ENCODE measurements at regions not wholly inside any gene's neighbourhood (a gene's known extent, or its start where the extent isn't known, plus 50 kb on each side); places are given as distances from the start of the nearest gene placed in this dataset.

- Histone ChIP-seq H3K4me2 (ENCODE audit: extremely low read depth, insufficient read depth, low read length) (no peak overlapping the region), H3K27ac (ENCODE audit: insufficient read depth, low read length) (no peak overlapping the region), H3K9me3 (ENCODE audit: control insufficient read depth, insufficient read depth, low read depth, low read length) (no peaks in the 10 kb centered on the region), H2AFZ (ENCODE audit: low read length) (no peak overlapping the region), H3K36me3 (ENCODE audit: control insufficient read depth, insufficient read depth, low read length) (no peaks in the 10 kb centered on the region), H4K20me1 (ENCODE audit: control insufficient read depth, extremely low read depth, insufficient read depth, low read length) (no peaks in the 10 kb centered on the region), H3K9ac (ENCODE audit: insufficient read depth, low read length) (no peak overlapping the region), H3K4me3 (replicated peaks in 1 of 4; ENCODE audit: control extremely low read depth in 1 of 4, insufficient read depth in 1 of 4, low read depth in 3 of 4, low read length in 4 of 4) (no peak overlapping the region), H3K4me1 (ENCODE audit: control insufficient read depth, extremely low read depth, insufficient read depth, low read length) (peaks cover 4% of the 10 kb centered on the region), H3K79me2 (ENCODE audit: control insufficient read depth, insufficient read depth, low read length) (no peaks in the 10 kb centered on the region), H3K27me3 (ENCODE audit: control insufficient read depth, insufficient read depth, low read length) (no peaks in the 10 kb centered on the region)
- no peak for TF ChIP-seq EZH2 (IDR thresholded peaks at IDR 0.05; ENCODE audit: low read length, missing control alignments)
- TF ChIP-seq, protein P1, sequence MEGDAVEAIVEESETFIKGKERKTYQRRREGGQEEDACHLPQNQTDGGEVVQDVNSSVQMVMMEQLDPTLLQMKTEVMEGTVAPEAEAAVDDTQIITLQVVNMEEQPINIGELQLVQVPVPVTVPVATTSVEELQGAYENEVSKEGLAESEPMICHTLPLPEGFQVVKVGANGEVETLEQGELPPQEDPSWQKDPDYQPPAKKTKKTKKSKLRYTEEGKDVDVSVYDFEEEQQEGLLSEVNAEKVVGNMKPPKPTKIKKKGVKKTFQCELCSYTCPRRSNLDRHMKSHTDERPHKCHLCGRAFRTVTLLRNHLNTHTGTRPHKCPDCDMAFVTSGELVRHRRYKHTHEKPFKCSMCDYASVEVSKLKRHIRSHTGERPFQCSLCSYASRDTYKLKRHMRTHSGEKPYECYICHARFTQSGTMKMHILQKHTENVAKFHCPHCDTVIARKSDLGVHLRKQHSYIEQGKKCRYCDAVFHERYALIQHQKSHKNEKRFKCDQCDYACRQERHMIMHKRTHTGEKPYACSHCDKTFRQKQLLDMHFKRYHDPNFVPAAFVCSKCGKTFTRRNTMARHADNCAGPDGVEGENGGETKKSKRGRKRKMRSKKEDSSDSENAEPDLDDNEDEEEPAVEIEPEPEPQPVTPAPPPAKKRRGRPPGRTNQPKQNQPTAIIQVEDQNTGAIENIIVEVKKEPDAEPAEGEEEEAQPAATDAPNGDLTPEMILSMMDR (conservative IDR thresholded peaks at IDR 0.05 in 1 of 2, IDR thresholded peaks at IDR 0.05 in 1 of 2; ENCODE audit: low read depth in 1 of 2, low read length in 2 of 2): no peak
- peak; percentile 83 to 96 for DNase-seq (ENCODE audit: low read depth in 2 of 2)
Observed at GRCh38 chr2:14516844-14517243, 115.7 kb upstream of the LRATD1 start.

DNA sequence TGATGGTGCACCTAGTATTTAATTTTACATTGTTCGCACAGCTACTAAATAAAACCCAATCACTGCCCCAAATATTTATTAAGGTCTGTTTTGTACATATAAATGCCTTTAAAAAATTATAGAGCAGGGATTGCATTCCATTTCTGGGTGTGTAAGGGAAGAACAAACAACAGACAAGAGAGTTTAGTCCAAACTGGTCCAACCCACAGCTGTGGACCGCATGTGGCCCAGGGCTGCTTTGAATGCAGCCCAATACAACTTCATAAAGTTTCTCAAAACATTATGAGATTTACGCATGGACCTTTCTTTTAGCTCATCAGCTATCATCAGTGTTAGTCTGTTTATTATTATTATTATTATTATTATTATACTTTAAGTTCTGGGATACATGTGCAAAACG is 114.8 kb upstream of the LRATD1 start:
- Histone ChIP-seq H3K4me1 (ENCODE audit: control insufficient read depth, extremely low read depth, insufficient read depth, low read length) (peaks cover 4% of the 10 kb centered on the region), H3K27ac (ENCODE audit: insufficient read depth, low read length) (no peak overlapping the region), H3K4me2 (ENCODE audit: extremely low read depth, insufficient read depth, low read length) (no peak overlapping the region), H3K4me3 (replicated peaks in 1 of 4; ENCODE audit: control extremely low read depth in 1 of 4, insufficient read depth in 1 of 4, low read depth in 3 of 4, low read length in 4 of 4) (no peak overlapping the region), H4K20me1 (ENCODE audit: control insufficient read depth, extremely low read depth, insufficient read depth, low read length) (no peaks in the 10 kb centered on the region), H3K27me3 (ENCODE audit: control insufficient read depth, insufficient read depth, low read length) (no peaks in the 10 kb centered on the region), H3K79me2 (ENCODE audit: control insufficient read depth, insufficient read depth, low read length) (no peaks in the 10 kb centered on the region), H2AFZ (ENCODE audit: low read length) (no peak overlapping the region), H3K9me3 (ENCODE audit: control insufficient read depth, insufficient read depth, low read depth, low read length) (no peaks in the 10 kb centered on the region), H3K9ac (ENCODE audit: insufficient read depth, low read length) (no peak overlapping the region), H3K36me3 (ENCODE audit: control insufficient read depth, insufficient read depth, low read length) (no peaks in the 10 kb centered on the region)
- TF ChIP-seq, protein P1 (conservative IDR thresholded peaks at IDR 0.05 in 1 of 2, IDR thresholded peaks at IDR 0.05 in 1 of 2; ENCODE audit: low read depth in 1 of 2, low read length in 2 of 2): no peak
- TF ChIP-seq EZH2 (IDR thresholded peaks at IDR 0.05; ENCODE audit: low read length, missing control alignments): no peak
- DNase-seq (ENCODE audit: low read depth in 2 of 2): no peak

DNA sequence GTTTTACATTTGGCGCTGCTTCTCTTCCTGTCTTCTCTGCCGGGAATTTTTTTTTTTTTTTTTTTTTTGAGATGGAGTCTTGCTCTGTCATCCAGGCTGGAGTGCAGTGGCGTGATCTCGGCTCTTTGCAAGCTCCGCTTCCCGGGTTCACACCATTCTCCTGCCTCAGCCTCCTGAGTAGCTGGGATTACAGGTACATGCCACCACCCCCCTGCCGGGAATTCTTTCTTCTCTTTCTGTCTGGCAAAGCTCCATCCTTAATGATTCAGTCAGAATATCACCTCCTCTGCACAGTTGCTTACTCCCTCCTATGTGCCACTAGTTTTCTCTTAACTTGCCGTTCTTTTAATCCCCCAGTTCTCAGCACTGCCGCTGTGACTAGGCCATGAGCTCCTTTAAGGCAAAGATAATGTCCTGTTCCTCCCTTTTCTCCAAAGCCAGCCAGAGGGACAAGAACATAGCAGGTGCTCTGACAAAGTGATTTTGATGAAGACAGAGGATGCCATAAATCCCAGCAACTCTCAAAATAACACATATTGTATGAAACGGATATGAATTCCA is 112.1 kb upstream of the LRATD1 start:
- Histone ChIP-seq H3K4me3 (replicated peaks in 1 of 4; ENCODE audit: control extremely low read depth in 1 of 4, insufficient read depth in 1 of 4, low read depth in 3 of 4, low read length in 4 of 4) (no peak overlapping the region), H3K9ac (ENCODE audit: insufficient read depth, low read length) (no peak overlapping the region), H2AFZ (ENCODE audit: low read length) (no peak overlapping the region), H4K20me1 (ENCODE audit: control insufficient read depth, extremely low read depth, insufficient read depth, low read length) (no peaks in the 10 kb centered on the region), H3K27ac (ENCODE audit: insufficient read depth, low read length) (no peak overlapping the region), H3K9me3 (ENCODE audit: control insufficient read depth, insufficient read depth, low read depth, low read length) (no peaks in the 10 kb centered on the region), H3K79me2 (ENCODE audit: control insufficient read depth, insufficient read depth, low read length) (no peaks in the 10 kb centered on the region), H3K36me3 (ENCODE audit: control insufficient read depth, insufficient read depth, low read length) (no peaks in the 10 kb centered on the region), H3K4me2 (ENCODE audit: extremely low read depth, insufficient read depth, low read length) (no peak overlapping the region), H3K4me1 (ENCODE audit: control insufficient read depth, extremely low read depth, insufficient read depth, low read length) (peaks cover 6% of the 10 kb centered on the region), H3K27me3 (ENCODE audit: control insufficient read depth, insufficient read depth, low read length) (no peaks in the 10 kb centered on the region)
- DNase-seq (ENCODE audit: low read depth in 2 of 2): no peak
- TF ChIP-seq, protein P1 (conservative IDR thresholded peaks at IDR 0.05 in 1 of 2, IDR thresholded peaks at IDR 0.05 in 1 of 2; ENCODE audit: low read depth in 1 of 2, low read length in 2 of 2): no peak
- TF ChIP-seq EZH2 (IDR thresholded peaks at IDR 0.05; ENCODE audit: low read length, missing control alignments): no peak
